Ovary (tissue), 7 donors: ENCODE measurements at regions not wholly inside any gene's neighbourhood (a gene's known extent, or its start where the extent isn't known, plus 50 kb on each side); places are given as distances from the start of the nearest gene placed in this dataset.

Experiments
- DNase-seq, 5 donors: peaks; one replicate each; pipeline ENCODE4 v3.0.0-alpha.2; 2019 to 2020
- H3K27ac ChIP-seq, 2 donors: fragments of 200-600 bp; one replicate each; pipeline versions ENCODE4 v1.5.1 to v1.8.0; 2019 to 2022
- H3K27me3 ChIP-seq: fragments of 200-600 bp; one replicate; pipeline ENCODE4 v1.8.0; 2022
- H3K36me3 ChIP-seq: fragments of 200-600 bp; sonication (generic); one replicate; pipeline ENCODE4 v1.5.1; 2019
- H3K4me1 ChIP-seq: one replicate; pipeline ENCODE4 v1.8.1; 2013; ENCODE audit warnings: mild to moderate bottlenecking, moderate library complexity; ENCODE audit not compliant: insufficient read depth
- H3K4me3 ChIP-seq: fragments of 200-600 bp; sonication (generic); one replicate; pipeline ENCODE4 v1.5.1; 2017
- H3K9me3 ChIP-seq, 2 donors: fragments of 200-600 bp in 1 of 2; sonication (generic) in 1 of 2; one replicate each; pipeline versions ENCODE4 v1.5.1 to v1.8.1; 2013 to 2019; ENCODE audit warnings: mild to moderate bottlenecking in 1 of 2, moderate library complexity in 1 of 2
- CTCF ChIP-seq, 3 donors: fragments of 450-650 bp in 2 of 3; fragments of 200-600 bp in 1 of 3; IDR thresholded peaks; one replicate each; pipeline versions ENCODE4 v1.5.1 to v1.8.0; 2016 to 2022; ENCODE audit warnings: antibody characterized with exemption in 3 of 3, mild to moderate bottlenecking in 1 of 3
- EP300 ChIP-seq: sonication (generic); formaldehyde crosslinking; IDR thresholded peaks from one replicate; pipeline ENCODE4 v1.6.1; 2017; ENCODE audit warnings: antibody characterized with exemption
- POLR2A ChIP-seq: fragments of 450-650 bp; IDR thresholded peaks from one replicate; pipeline ENCODE4 v1.6.1; 2017; ENCODE audit warnings: antibody characterized with exemption, mild to moderate bottlenecking, moderate library complexity
- WGBS, 3 donors: extraction: QIAGEN DNeasy Blood & Tissue Kit in 1 of 3; methylation state at CpG; one replicate each; pipeline versions ENCODE4 v1.1.5 to v1.1.7; 2013 to 2017; 5-methylcytosine and 5-hydroxymethylcytosine counted together
- intact Hi-C, 4 donors: fragments of 100-400 bp; cut with DNase I; formaldehyde crosslinking; loops; one replicate each; pipeline versions ENCODE4 v1.11.0 to v1.15.1; 2022 to 2023
- donor health status: DM: no; HTN: no; CAD: no; lungs with moderate emphysema.
- donor health status: DM: no; HTN: no; CAD: no.
- donor health status: Bipolar disorder and iron deficiency.
- donor health status: DM: no; HTN: no; CAD: no.
- donor health status: DM: yes; HTN: yes; CAD: no.

- intact Hi-C loops: no loop called here
- no peaks in the 10 kb centered on the region for H3K36me3 ChIP-seq
- H3K4me1 ChIP-seq: no peaks in the 10 kb centered on the region
- 8 to 40% (median 20%) methylated on average over 5 of the region's 5 CpGs for WGBS, 3 donors
- TF ChIP-seq POLR2A: no peak
- no peak for TF ChIP-seq EP300
- TF ChIP-seq CTCF (IDR thresholded peaks at IDR 0.05): no peak
- H3K4me3 ChIP-seq: no peak overlapping the region
- H3K27me3 ChIP-seq: no peaks in the 10 kb centered on the region
- H3K27ac ChIP-seq: no peak overlapping the region
- H3K9me3 ChIP-seq: no peaks in the 10 kb centered on the region
- DNase-seq: no peak
Observed at GRCh38 chr20:52596256-52596655, 375.9 kb upstream of the TSHZ2 start.

- intact Hi-C loops: no loop called here
- TF ChIP-seq EP300: no peak
- no peak for TF ChIP-seq CTCF (IDR thresholded peaks at IDR 0.05)
- TF ChIP-seq POLR2A: no peak
- Histone ChIP-seq H3K27me3 (no peaks in the 10 kb centered on the region), H3K4me1 (no peaks in the 10 kb centered on the region), H3K4me3 (no peak overlapping the region), H3K9me3 (no peaks in the 10 kb centered on the region), H3K27ac (no peak overlapping the region), H3K36me3 (no peaks in the 10 kb centered on the region)
- 88 to 91% (median 89%) methylated on average over 1 of the region's 1 CpG for WGBS, 3 donors
- no peak for DNase-seq
Observed at GRCh38 chr20:52595518-52595917, 376.6 kb upstream of the TSHZ2 start.

GRCh38 chr20:52593654-52594053 lies 378.5 kb upstream of the TSHZ2 start:
- TF ChIP-seq CTCF (IDR thresholded peaks at IDR 0.05): no peak
- TF ChIP-seq POLR2A: no peak
- no peak for TF ChIP-seq EP300
- no peaks in the 10 kb centered on the region for H3K4me1 ChIP-seq
- H3K27me3 ChIP-seq: no peaks in the 10 kb centered on the region
- DNase-seq: no peak
- H3K27ac ChIP-seq: no peak overlapping the region
- 65 to 71% (median 68%) methylated on average over 5 of the region's 5 CpGs for WGBS, 3 donors
- H3K9me3 ChIP-seq: no peaks in the 10 kb centered on the region
- intact Hi-C loops: no loop called here
- no peaks in the 10 kb centered on the region for H3K36me3 ChIP-seq
- no peak overlapping the region for H3K4me3 ChIP-seq

GRCh38 chr20:52592567-52592966 lies 379.6 kb upstream of the TSHZ2 start:
- H3K27ac ChIP-seq: no peak overlapping the region

More at GRCh38 chr20:52592567-52592966, 379.6 kb upstream of the TSHZ2 start:
- H3K9me3 ChIP-seq: no peaks in the 10 kb centered on the region
- intact Hi-C loops: no loop called here
- no peaks in the 10 kb centered on the region for H3K4me1 ChIP-seq
- DNase-seq: no peak
- no peaks in the 10 kb centered on the region for H3K27me3 ChIP-seq
- H3K36me3 ChIP-seq: no peaks in the 10 kb centered on the region
- no peak for TF ChIP-seq POLR2A
- TF ChIP-seq EP300: no peak
- TF ChIP-seq CTCF (IDR thresholded peaks at IDR 0.05): no peak
- 85 to 86% (median 85%) methylated on average over 3 of the region's 3 CpGs for WGBS, 3 donors
- H3K4me3 ChIP-seq: no peak overlapping the region
